Panc1 (cell line): ENCODE measurements at regions not wholly inside any gene's neighbourhood (a gene's known extent, or its start where the extent isn't known, plus 50 kb on each side); places are given as distances from the start of the nearest gene placed in this dataset.

ENCODE experiments used
- ATAC-seq: fragments of 200-7000 bp; cut with Tn5 transposase; 2 replicates; pipeline ENCODE4 v1.9.1; 2020; ENCODE audit warnings: mild to moderate bottlenecking, moderate library complexity
- BruUV-seq: library from RNA; stranded (reverse); fragments of 400-500 nt; replicated peaks from 2 replicates; lab custom pipeline; 2021; lab: Mats Ljungman, UMichigan
- CTCF ChIA-PET: fragments of 300-600 bp; sonication (Branson Sonifier 250); formaldehyde crosslinking; loops from one replicate; lab custom pipeline; 2022; ENCODE audit warnings: antibody characterized with exemption; lab: Charles Lee
- POLR2A ChIA-PET: fragments of 300-600 bp; sonication (Branson Sonifier 250); formaldehyde crosslinking; loops from one replicate; lab custom pipeline; 2022; ENCODE audit warnings: antibody characterized with exemption; lab: Charles Lee
- DNase-seq: peaks from one replicate; pipeline ENCODE4 v3.0.0-alpha.2; 2010; ENCODE audit warnings: low read depth, low spot score
- H3K27ac ChIP-seq: 2 replicates; pipeline ENCODE4 v1.5.1; 2011; ENCODE audit warnings: mild to moderate bottlenecking, low read length, inconsistent platforms
- H3K27me3 ChIP-seq: fragments of 200-500 bp; sonication (Bioruptor generic); 2 replicates; pipeline ENCODE4 v1.6.0; 2014; ENCODE audit warnings: low read length, inconsistent platforms; ENCODE audit not compliant: control insufficient read depth, insufficient read depth
- H3K36me3 ChIP-seq: fragments of 200-500 bp; sonication (Bioruptor generic); 2 replicates; pipeline ENCODE4 v1.5.1; 2014; ENCODE audit warnings: inconsistent platforms, mild to moderate bottlenecking, low read length, moderate library complexity; ENCODE audit not compliant: control insufficient read depth, insufficient read depth
- H3K4me1 ChIP-seq: 2 replicates; pipeline ENCODE4 v1.5.1; 2011; ENCODE audit warnings: inconsistent platforms, mild to moderate bottlenecking, low read length, moderate library complexity; ENCODE audit not compliant: control insufficient read depth, insufficient read depth
- H3K4me3 ChIP-seq, 2 experiments: 2 replicates each; pipeline ENCODE4 v1.5.1; 2011 to 2012; ENCODE audit warnings: low read depth in 2 of 2, low read length in 2 of 2, mild to moderate bottlenecking in 2 of 2, inconsistent platforms in 1 of 2, moderate library complexity in 1 of 2
- H3K9me3 ChIP-seq: fragments of 200-500 bp; sonication (Bioruptor generic); 2 replicates; pipeline ENCODE4 v1.5.1; 2014; ENCODE audit warnings: low read depth, mild to moderate bottlenecking, inconsistent platforms, low read length, moderate library complexity; ENCODE audit not compliant: control insufficient read depth, insufficient read depth
- POLR2AphosphoS5 ChIP-seq: IDR thresholded peaks from 2 replicates; pipeline ENCODE4 v1.6.1; 2012; ENCODE audit warnings: mild to moderate bottlenecking, low read depth, low read length, moderate library complexity
- SIN3A ChIP-seq: IDR thresholded peaks from 2 replicates; pipeline ENCODE4 v1.6.1; 2012; ENCODE audit warnings: low read depth, mild to moderate bottlenecking, low read length, moderate library complexity, borderline replicate concordance; ENCODE audit not compliant: insufficient read depth
- TCF7L2 ChIP-seq: IDR thresholded peaks from 2 replicates; pipeline ENCODE4 v1.6.1; 2011; ENCODE audit warnings: mild to moderate bottlenecking, low read depth, low read length, inconsistent platforms
- in situ Hi-C: cut with HindIII; loops from 2 replicates; pipeline ENCODE4 v1.10.0; 2016; ENCODE audit warnings: low sequenced_read_pairs, low pct_unique_long_range_greater_than_20kb
- intact Hi-C: fragments of 100-400 bp; cut with micrococcal nuclease; formaldehyde crosslinking; loops from one replicate; pipeline ENCODE4 v1.10.0; 2022; ENCODE audit not compliant: unreplicated experiment
- TF ChIP-seq, protein P1 (sequence below), 2 experiments: IDR thresholded peaks; 2 replicates each; pipeline ENCODE4 v1.6.1; 2011 to 2012; ENCODE audit warnings: low read depth in 2 of 2, control low read depth in 1 of 2, low read length in 1 of 2, mild to moderate bottlenecking in 1 of 2, moderate library complexity in 1 of 2; ENCODE audit not compliant: insufficient read depth in 1 of 2
- TF ChIP-seq, protein P2 (sequence below): fragments of 450-650 bp; IDR thresholded peaks from 2 replicates; pipeline ENCODE4 v1.5.1; 2017; ENCODE audit warnings: mild to moderate bottlenecking

GRCh38 chr5:165310031-165310430, 1804.6 kb downstream of the MAT2B start:
- H3K4me3 ChIP-seq, result no peak overlapping the region
- H3K4me1 ChIP-seq, result no peaks in the 10 kb centered on the region
- BruUV-seq, result no TSS peak
- intact Hi-C loops (no loop called here), in situ Hi-C loops (no loop called here)
- H3K27me3 ChIP-seq, result no peaks in the 10 kb centered on the region
- CTCF ChIA-PET, result no interaction called here
- no peaks in the 10 kb centered on the region for H3K9me3 ChIP-seq
- ATAC-seq, result no peak
- H3K27ac ChIP-seq, result no peak overlapping the region
- no peak for DNase-seq
- no peaks in the 10 kb centered on the region for H3K36me3 ChIP-seq
- no peak for TF ChIP-seq TCF7L2
- TF ChIP-seq, protein P1, sequence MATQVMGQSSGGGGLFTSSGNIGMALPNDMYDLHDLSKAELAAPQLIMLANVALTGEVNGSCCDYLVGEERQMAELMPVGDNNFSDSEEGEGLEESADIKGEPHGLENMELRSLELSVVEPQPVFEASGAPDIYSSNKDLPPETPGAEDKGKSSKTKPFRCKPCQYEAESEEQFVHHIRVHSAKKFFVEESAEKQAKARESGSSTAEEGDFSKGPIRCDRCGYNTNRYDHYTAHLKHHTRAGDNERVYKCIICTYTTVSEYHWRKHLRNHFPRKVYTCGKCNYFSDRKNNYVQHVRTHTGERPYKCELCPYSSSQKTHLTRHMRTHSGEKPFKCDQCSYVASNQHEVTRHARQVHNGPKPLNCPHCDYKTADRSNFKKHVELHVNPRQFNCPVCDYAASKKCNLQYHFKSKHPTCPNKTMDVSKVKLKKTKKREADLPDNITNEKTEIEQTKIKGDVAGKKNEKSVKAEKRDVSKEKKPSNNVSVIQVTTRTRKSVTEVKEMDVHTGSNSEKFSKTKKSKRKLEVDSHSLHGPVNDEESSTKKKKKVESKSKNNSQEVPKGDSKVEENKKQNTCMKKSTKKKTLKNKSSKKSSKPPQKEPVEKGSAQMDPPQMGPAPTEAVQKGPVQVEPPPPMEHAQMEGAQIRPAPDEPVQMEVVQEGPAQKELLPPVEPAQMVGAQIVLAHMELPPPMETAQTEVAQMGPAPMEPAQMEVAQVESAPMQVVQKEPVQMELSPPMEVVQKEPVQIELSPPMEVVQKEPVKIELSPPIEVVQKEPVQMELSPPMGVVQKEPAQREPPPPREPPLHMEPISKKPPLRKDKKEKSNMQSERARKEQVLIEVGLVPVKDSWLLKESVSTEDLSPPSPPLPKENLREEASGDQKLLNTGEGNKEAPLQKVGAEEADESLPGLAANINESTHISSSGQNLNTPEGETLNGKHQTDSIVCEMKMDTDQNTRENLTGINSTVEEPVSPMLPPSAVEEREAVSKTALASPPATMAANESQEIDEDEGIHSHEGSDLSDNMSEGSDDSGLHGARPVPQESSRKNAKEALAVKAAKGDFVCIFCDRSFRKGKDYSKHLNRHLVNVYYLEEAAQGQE (IDR thresholded peaks at IDR 0.05; ENCODE audit: insufficient read depth in 1 of 2, low read depth in 2 of 2, low read length in 1 of 2), result no peak
- TF ChIP-seq POLR2AphosphoS5, result no peak
- TF ChIP-seq, protein P2, sequence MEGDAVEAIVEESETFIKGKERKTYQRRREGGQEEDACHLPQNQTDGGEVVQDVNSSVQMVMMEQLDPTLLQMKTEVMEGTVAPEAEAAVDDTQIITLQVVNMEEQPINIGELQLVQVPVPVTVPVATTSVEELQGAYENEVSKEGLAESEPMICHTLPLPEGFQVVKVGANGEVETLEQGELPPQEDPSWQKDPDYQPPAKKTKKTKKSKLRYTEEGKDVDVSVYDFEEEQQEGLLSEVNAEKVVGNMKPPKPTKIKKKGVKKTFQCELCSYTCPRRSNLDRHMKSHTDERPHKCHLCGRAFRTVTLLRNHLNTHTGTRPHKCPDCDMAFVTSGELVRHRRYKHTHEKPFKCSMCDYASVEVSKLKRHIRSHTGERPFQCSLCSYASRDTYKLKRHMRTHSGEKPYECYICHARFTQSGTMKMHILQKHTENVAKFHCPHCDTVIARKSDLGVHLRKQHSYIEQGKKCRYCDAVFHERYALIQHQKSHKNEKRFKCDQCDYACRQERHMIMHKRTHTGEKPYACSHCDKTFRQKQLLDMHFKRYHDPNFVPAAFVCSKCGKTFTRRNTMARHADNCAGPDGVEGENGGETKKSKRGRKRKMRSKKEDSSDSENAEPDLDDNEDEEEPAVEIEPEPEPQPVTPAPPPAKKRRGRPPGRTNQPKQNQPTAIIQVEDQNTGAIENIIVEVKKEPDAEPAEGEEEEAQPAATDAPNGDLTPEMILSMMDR, result no peak
- TF ChIP-seq SIN3A, result no peak
- POLR2A ChIA-PET, result no interaction called here

GRCh38 chr5:165321912-165322311, 1816.5 kb downstream of the MAT2B start:
- in situ Hi-C loops (no loop called here), intact Hi-C loops (no loop called here)
- no peak for DNase-seq
- ATAC-seq, result no peak
- H3K9me3 ChIP-seq, result no peaks in the 10 kb centered on the region
- H3K27me3 ChIP-seq, result no peaks in the 10 kb centered on the region
- H3K36me3 ChIP-seq, result no peaks in the 10 kb centered on the region
- no peak overlapping the region for H3K27ac ChIP-seq
- no peak for TF ChIP-seq POLR2AphosphoS5
- no peak for TF ChIP-seq TCF7L2
- TF ChIP-seq, protein P2, result no peak
- TF ChIP-seq, protein P1 (IDR thresholded peaks at IDR 0.05; ENCODE audit: insufficient read depth in 1 of 2, low read depth in 2 of 2, low read length in 1 of 2), result no peak
- no peak for TF ChIP-seq SIN3A
- CTCF ChIA-PET, result no interaction called here
- POLR2A ChIA-PET, result no interaction called here
- no TSS peak for BruUV-seq
- no peaks in the 10 kb centered on the region for H3K4me1 ChIP-seq
- H3K4me3 ChIP-seq, result no peak overlapping the region
